Liver (tissue), 3 donors: ENCODE measurements at regions not wholly inside any gene's neighbourhood (a gene's known extent, or its start where the extent isn't known, plus 50 kb on each side); places are given as distances from the start of the nearest gene placed in this dataset.

Experiments used
- ATF3 ChIP-seq: IDR thresholded peaks from 2 replicates; pipeline ENCODE4 v1.6.1; 2016; ENCODE audit warnings: antibody characterized with exemption
- CTCF ChIP-seq: fragments of 150-350 bp; IDR thresholded peaks from 2 replicates; pipeline ENCODE4 v1.5.1; 2017; ENCODE audit warnings: improper control_type of control experiment, low read depth, low read length; ENCODE audit not compliant: missing input control
- EGR1 ChIP-seq, 2 donors: IDR thresholded peaks; 2 replicates each; pipeline ENCODE4 v1.6.1; 2016 to 2018; ENCODE audit warnings: antibody characterized with exemption in 2 of 2, low read depth in 2 of 2
- GABPA ChIP-seq, 2 donors: IDR thresholded peaks in 1 of 2; conservative IDR thresholded peaks in 1 of 2; 2 replicates each; pipeline ENCODE4 v1.6.1; 2016; ENCODE audit warnings: antibody characterized with exemption in 2 of 2, mild to moderate bottlenecking in 1 of 2, moderate library complexity in 1 of 2
- HNF4G ChIP-seq: IDR thresholded peaks from 2 replicates; pipeline ENCODE4 v1.6.1; 2016; ENCODE audit warnings: antibody characterized with exemption
- JUND ChIP-seq, 2 donors: IDR thresholded peaks; 2 replicates each; pipeline ENCODE4 v1.6.1; 2016; ENCODE audit warnings: antibody characterized with exemption in 2 of 2
- MAX ChIP-seq: IDR thresholded peaks from 2 replicates; pipeline ENCODE4 v1.6.1; 2016; ENCODE audit warnings: antibody characterized with exemption
- NR2F2 ChIP-seq: IDR thresholded peaks from 2 replicates; pipeline ENCODE4 v1.6.1; 2016; ENCODE audit warnings: antibody characterized with exemption
- RAD21 ChIP-seq, 2 donors: IDR thresholded peaks; 2 replicates each; pipeline ENCODE4 v1.6.1; 2016; ENCODE audit warnings: antibody characterized with exemption in 2 of 2, mild to moderate bottlenecking in 2 of 2
- SP1 ChIP-seq: IDR thresholded peaks from 2 replicates; pipeline ENCODE4 v1.6.1; 2018; ENCODE audit warnings: antibody characterized with exemption, mild to moderate bottlenecking
- donor health status: healthy.
- donor health status: healthy.

GRCh38 chr6:14273191-14273590, 155.6 kb downstream of the CD83 start:
- TF ChIP-seq CTCF = no peak
- TF ChIP-seq NR2F2 = no peak
- TF ChIP-seq ATF3 = no peak
- no peak for TF ChIP-seq GABPA (IDR thresholded peaks at IDR 0.05 in 1 of 2, conservative IDR thresholded peaks at IDR 0.05 in 1 of 2)
- no peak for TF ChIP-seq SP1
- TF ChIP-seq EGR1 (IDR thresholded peaks at IDR 0.05; ENCODE audit: low read depth in 2 of 2) = no peak
- no peak for TF ChIP-seq RAD21 (IDR thresholded peaks at IDR 0.05)
- TF ChIP-seq JUND (IDR thresholded peaks at IDR 0.05) = no peak
- no peak for TF ChIP-seq MAX
- TF ChIP-seq HNF4G = no peak
